Hepatocyte (in vitro differentiated cells): ENCODE measurements at regions not wholly inside any gene's neighbourhood (a gene's known extent, or its start where the extent isn't known, plus 50 kb on each side); places are given as distances from the start of the nearest gene placed in this dataset.

Source experiments
- CTCF ChIP-seq: fragments of 200-600 bp; sonication (generic); IDR thresholded peaks from 2 replicates; pipeline ENCODE4 v1.5.1; 2016; ENCODE audit warnings: antibody characterized with exemption, mild to moderate bottlenecking; ENCODE audit not compliant: poor library complexity
- EZH2phosphoT487 ChIP-seq: fragments of 200-600 bp; sonication (generic); IDR thresholded peaks from one replicate; pipeline ENCODE4 v1.6.1; 2018; ENCODE audit warnings: antibody characterized with exemption, mild to moderate bottlenecking, low read depth, moderate library complexity; ENCODE audit not compliant: unreplicated experiment, severe bottlenecking

GRCh38 chr2:66930339-66931220, 466.6 kb upstream of the ETAA1 start:
- TF ChIP-seq CTCF (no peak), EZH2phosphoT487 (no peak)
